ENCODE measurements at regions not wholly inside any gene's neighbourhood (a gene's known extent, or its start where the extent isn't known, plus 50 kb on each side); places are given as distances from the start of the nearest gene placed in this dataset.

DNA sequence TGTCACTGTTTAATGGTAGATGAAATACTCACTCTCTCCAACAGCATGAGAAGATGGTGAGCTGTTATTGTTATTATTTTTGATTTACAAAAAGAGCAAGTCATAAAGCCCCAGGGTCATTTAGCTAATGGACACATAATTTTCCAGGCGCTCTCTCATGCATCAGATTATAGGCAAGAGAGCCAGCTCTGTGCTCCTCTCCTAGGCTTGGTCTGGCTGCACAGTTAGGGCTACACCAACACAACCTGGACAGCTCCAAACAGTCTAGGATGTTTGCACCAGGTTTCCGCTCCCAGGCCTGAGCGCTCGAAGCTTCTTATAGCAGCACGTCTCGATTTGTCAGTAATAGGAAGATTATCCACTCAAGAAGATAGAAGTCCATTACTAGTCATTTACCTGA lies 123.7 kb downstream of the FAM43A start:
- Histone ChIP-seq H4K20me1 (ENCODE audit: control insufficient read depth, insufficient read depth, low read depth, low read length) (no peaks in the 10 kb centered on the region), H3K9me2 (replicated peaks; ENCODE audit: control insufficient read depth, low read length) (no peaks in the 10 kb centered on the region), H3K79me2 (ENCODE audit: control insufficient read depth, low read length) (no peaks in the 10 kb centered on the region), H3F3A (ENCODE audit: control insufficient read depth, insufficient read depth) (no peaks in the 10 kb centered on the region), H3K27me3 (ENCODE audit: control insufficient read depth, low read length) (peaks cover 16% of the 10 kb centered on the region), H3K27ac (ENCODE audit: low read depth, low read length) (no peak overlapping the region), H3K4me3 (ENCODE audit: low read length) (no peak overlapping the region), H3K4me1 (ENCODE audit: control insufficient read depth, low read length) (peaks cover 19% of the 10 kb centered on the region), H3K4me2 (ENCODE audit: low read length) (no peak overlapping the region), H3K36me3 (ENCODE audit: control insufficient read depth, low read length) (no peaks in the 10 kb centered on the region), H3K9me3 (ENCODE audit: control insufficient read depth, insufficient read depth, low read length) (no peaks in the 10 kb centered on the region)
- TF ChIP-seq EZH2phosphoT487 (IDR thresholded peaks at IDR 0.05; ENCODE audit: borderline replicate concordance, low read length), result no peak
- TF ChIP-seq, protein P1, sequence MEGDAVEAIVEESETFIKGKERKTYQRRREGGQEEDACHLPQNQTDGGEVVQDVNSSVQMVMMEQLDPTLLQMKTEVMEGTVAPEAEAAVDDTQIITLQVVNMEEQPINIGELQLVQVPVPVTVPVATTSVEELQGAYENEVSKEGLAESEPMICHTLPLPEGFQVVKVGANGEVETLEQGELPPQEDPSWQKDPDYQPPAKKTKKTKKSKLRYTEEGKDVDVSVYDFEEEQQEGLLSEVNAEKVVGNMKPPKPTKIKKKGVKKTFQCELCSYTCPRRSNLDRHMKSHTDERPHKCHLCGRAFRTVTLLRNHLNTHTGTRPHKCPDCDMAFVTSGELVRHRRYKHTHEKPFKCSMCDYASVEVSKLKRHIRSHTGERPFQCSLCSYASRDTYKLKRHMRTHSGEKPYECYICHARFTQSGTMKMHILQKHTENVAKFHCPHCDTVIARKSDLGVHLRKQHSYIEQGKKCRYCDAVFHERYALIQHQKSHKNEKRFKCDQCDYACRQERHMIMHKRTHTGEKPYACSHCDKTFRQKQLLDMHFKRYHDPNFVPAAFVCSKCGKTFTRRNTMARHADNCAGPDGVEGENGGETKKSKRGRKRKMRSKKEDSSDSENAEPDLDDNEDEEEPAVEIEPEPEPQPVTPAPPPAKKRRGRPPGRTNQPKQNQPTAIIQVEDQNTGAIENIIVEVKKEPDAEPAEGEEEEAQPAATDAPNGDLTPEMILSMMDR (IDR thresholded peaks at IDR 0.05; ENCODE audit: low read depth, low read length, poor library complexity, severe bottlenecking), result no peak

DNA sequence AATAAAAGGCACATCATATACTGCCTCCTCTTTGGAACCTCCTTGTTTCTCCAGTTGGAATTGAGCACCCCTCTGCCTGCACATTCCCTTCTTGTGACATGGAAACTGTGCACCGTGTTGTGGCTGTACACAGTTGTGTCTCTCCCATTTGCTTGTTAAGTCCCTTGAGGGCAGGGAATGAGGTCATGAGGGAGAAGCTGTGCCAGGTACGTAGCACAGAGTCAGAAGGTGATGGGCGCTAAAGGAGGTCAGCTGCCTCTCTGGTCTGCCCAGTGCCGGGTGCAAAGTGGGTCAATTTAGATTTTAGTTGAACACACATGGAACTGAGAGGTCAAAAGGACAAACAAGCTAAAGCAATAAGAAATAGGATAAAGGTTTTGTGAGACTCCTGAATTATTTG lies 124.4 kb downstream of the FAM43A start:
- no peaks in the 10 kb centered on the region for H3K9me2 ChIP-seq (replicated peaks; ENCODE audit: control insufficient read depth, low read length)
- H4K20me1 ChIP-seq (ENCODE audit: control insufficient read depth, insufficient read depth, low read depth, low read length), result no peaks in the 10 kb centered on the region
- no peaks in the 10 kb centered on the region for H3K79me2 ChIP-seq (ENCODE audit: control insufficient read depth, low read length)
- no peaks in the 10 kb centered on the region for H3F3A ChIP-seq (ENCODE audit: control insufficient read depth, insufficient read depth)
- no peak for TF ChIP-seq EZH2phosphoT487 (IDR thresholded peaks at IDR 0.05; ENCODE audit: borderline replicate concordance, low read length)
- TF ChIP-seq, protein P1 (IDR thresholded peaks at IDR 0.05; ENCODE audit: low read depth, low read length, poor library complexity, severe bottlenecking), result no peak
- no peaks in the 10 kb centered on the region for H3K9me3 ChIP-seq (ENCODE audit: control insufficient read depth, insufficient read depth, low read length)
- H3K4me2 ChIP-seq (ENCODE audit: low read length), result peak overlapping the region; percentile 50; the same call in 1 of the 2 replicates
- peaks cover 19% of the 10 kb centered on the region for H3K4me1 ChIP-seq (ENCODE audit: control insufficient read depth, low read length)
- H3K27ac ChIP-seq (ENCODE audit: low read depth, low read length), result no peak overlapping the region
- H3K4me3 ChIP-seq (ENCODE audit: low read length), result no peak overlapping the region
- H3K36me3 ChIP-seq (ENCODE audit: control insufficient read depth, low read length), result no peaks in the 10 kb centered on the region
- peaks cover 9% of the 10 kb centered on the region for H3K27me3 ChIP-seq (ENCODE audit: control insufficient read depth, low read length)

DNA sequence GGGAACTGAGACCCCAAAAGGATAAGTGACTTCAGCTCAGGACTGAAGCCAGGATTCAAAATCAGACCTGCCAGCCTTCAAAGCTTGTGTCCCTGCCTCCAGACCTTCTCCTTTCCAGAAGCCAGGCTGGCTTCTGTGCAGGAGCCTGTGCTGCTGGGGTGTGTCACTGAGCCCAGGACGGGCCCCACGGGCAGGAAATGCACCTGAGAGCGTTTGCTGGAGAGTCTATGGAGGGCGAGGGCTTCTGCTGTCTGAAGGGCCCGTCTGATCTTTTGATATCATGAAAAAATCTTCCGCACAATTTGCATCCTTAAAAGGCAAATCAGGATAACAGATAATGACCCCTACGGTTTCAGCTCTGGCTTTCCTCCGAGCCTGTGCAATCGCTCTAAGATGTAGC lies 125.4 kb downstream of the FAM43A start:
- H3K9me2 ChIP-seq (replicated peaks; ENCODE audit: control insufficient read depth, low read length), result no peaks in the 10 kb centered on the region
- peak overlapping the region; percentile 50 for H3K4me2 ChIP-seq (ENCODE audit: low read length)
- peaks cover 19% of the 10 kb centered on the region for H3K4me1 ChIP-seq (ENCODE audit: control insufficient read depth, low read length)
- no peaks in the 10 kb centered on the region for H3K9me3 ChIP-seq (ENCODE audit: control insufficient read depth, insufficient read depth, low read length)
- TF ChIP-seq EZH2phosphoT487 (IDR thresholded peaks at IDR 0.05; ENCODE audit: borderline replicate concordance, low read length), result no peak
- TF ChIP-seq, protein P1 (IDR thresholded peaks at IDR 0.05; ENCODE audit: low read depth, low read length, poor library complexity, severe bottlenecking), result no peak
- H4K20me1 ChIP-seq (ENCODE audit: control insufficient read depth, insufficient read depth, low read depth, low read length), result no peaks in the 10 kb centered on the region
- H3K4me3 ChIP-seq (ENCODE audit: low read length), result peak overlapping the region; percentile 3; the same call in 1 of the 2 replicates
- no peaks in the 10 kb centered on the region for H3K79me2 ChIP-seq (ENCODE audit: control insufficient read depth, low read length)
- no peaks in the 10 kb centered on the region for H3F3A ChIP-seq (ENCODE audit: control insufficient read depth, insufficient read depth)
- H3K27me3 ChIP-seq (ENCODE audit: control insufficient read depth, low read length), result peaks cover 7% of the 10 kb centered on the region; the same call in 1 of the 2 replicates
- no peak overlapping the region for H3K27ac ChIP-seq (ENCODE audit: low read depth, low read length)
- H3K36me3 ChIP-seq (ENCODE audit: control insufficient read depth, low read length), result no peaks in the 10 kb centered on the region

All from DOHH2 (cell line).